Naive thymus-derived CD4-positive, alpha-beta T cell (primary cell): ENCODE measurements at regions not wholly inside any gene's neighbourhood (a gene's known extent, or its start where the extent isn't known, plus 50 kb on each side); places are given as distances from the start of the nearest gene placed in this dataset.

Experiments used
- ATAC-seq: fragments of 150-1000 bp; cut with Tn5 transposase; 2 replicates; pipeline ENCODE4 v1.10.0; 2021; ENCODE audit warnings: mild to moderate bottlenecking, moderate library complexity
- CTCF ChIA-PET: fragments of 350-600 bp; sonication (Branson Sonifier 250); formaldehyde crosslinking; loops from one replicate; lab custom pipeline; 2021; ENCODE audit warnings: antibody characterized with exemption; lab: Charles Lee
- POLR2A ChIA-PET: fragments of 350-600 bp; sonication (Branson Sonifier 250); formaldehyde crosslinking; loops from one replicate; lab custom pipeline; 2021; ENCODE audit warnings: antibody characterized with exemption, inconsistent platforms; lab: Charles Lee
- DNase-seq, 9 donors: peaks; one replicate each; pipeline versions ENCODE4 v3.0.0 to v3.0.0-alpha.2; 2020 to 2022; ENCODE audit warnings: mixed read lengths in 1 of 9
- H3K27ac ChIP-seq: one replicate; pipeline ENCODE4 v1.7.0; 2013; ENCODE audit warnings: mild to moderate bottlenecking, low read depth, low read length, moderate library complexity
- H3K27me3 ChIP-seq, 2 donors: one replicate each; pipeline ENCODE4 v1.7.0; 2013; ENCODE audit warnings: low read length in 2 of 2, mild to moderate bottlenecking in 2 of 2, moderate library complexity in 2 of 2; ENCODE audit not compliant: control insufficient read depth in 2 of 2, insufficient read depth in 2 of 2
- H3K36me3 ChIP-seq, 3 experiments: 1 replicate in 2 of 3; 2 replicates in 1 of 3; pipeline ENCODE4 v1.7.0; 2013; ENCODE audit warnings: low read length in 3 of 3, mild to moderate bottlenecking in 3 of 3, moderate library complexity in 1 of 3; ENCODE audit not compliant: insufficient read depth in 3 of 3, control insufficient read depth in 2 of 3
- H3K4me1 ChIP-seq, 2 donors: one replicate each; pipeline ENCODE4 v1.7.0; 2013; ENCODE audit warnings: low read length in 2 of 2, mild to moderate bottlenecking in 2 of 2, moderate library complexity in 1 of 2; ENCODE audit not compliant: control insufficient read depth in 2 of 2, insufficient read depth in 2 of 2
- H3K4me3 ChIP-seq: 2 replicates; pipeline ENCODE4 v1.7.0; 2013; ENCODE audit warnings: mild to moderate bottlenecking, low read length
- H3K9me3 ChIP-seq, 3 experiments: 1 replicate in 2 of 3; 2 replicates in 1 of 3; pipeline ENCODE4 v1.7.0; 2013; ENCODE audit warnings: low read length in 3 of 3; ENCODE audit not compliant: control insufficient read depth in 2 of 3
- H3K27ac Mint-ChIP-seq, 9 donors: one replicate each; pipeline ENCODE4 v1.8.0; 2020 to 2022; ENCODE audit warnings: mixed read lengths in 9 of 9, mild to moderate bottlenecking in 8 of 9, moderate library complexity in 5 of 9, inconsistent platforms in 2 of 9
- H3K27me3 Mint-ChIP-seq, 5 donors: one replicate each; pipeline ENCODE4 v1.8.0; 2021 to 2022; ENCODE audit warnings: mixed read lengths in 5 of 5, mild to moderate bottlenecking in 1 of 5
- H3K36me3 Mint-ChIP-seq, 5 donors: one replicate each; pipeline ENCODE4 v1.8.0; 2020 to 2022; ENCODE audit warnings: mixed read lengths in 5 of 5, mild to moderate bottlenecking in 3 of 5, inconsistent platforms in 1 of 5
- H3K4me1 Mint-ChIP-seq, 7 donors: one replicate each; pipeline ENCODE4 v1.8.0; 2020 to 2022; ENCODE audit warnings: mixed read lengths in 7 of 7, mild to moderate bottlenecking in 3 of 7, inconsistent platforms in 1 of 7
- H3K4me3 Mint-ChIP-seq, 10 donors: one replicate each; pipeline ENCODE4 v1.8.0; 2020 to 2022; ENCODE audit warnings: mild to moderate bottlenecking in 10 of 10, mixed read lengths in 10 of 10, moderate library complexity in 6 of 10, inconsistent platforms in 2 of 10
- H3K9me3 Mint-ChIP-seq, 11 donors: one replicate each; pipeline ENCODE4 v1.8.0; 2020 to 2022; ENCODE audit warnings: mixed read lengths in 11 of 11, mild to moderate bottlenecking in 4 of 11, inconsistent platforms in 1 of 11, moderate library complexity in 1 of 11
- intact Hi-C, 2 donors: fragments of 100-400 bp; cut with micrococcal nuclease; formaldehyde crosslinking; loops; one replicate each; pipeline ENCODE4 v1.15.1; 2023

GRCh38 chr13:34021619-34022018, 203.7 kb downstream of the RFC3 start:
- H3K27ac ChIP-seq, result no peak overlapping the region
- no peaks in the 10 kb centered on the region for H3K27me3 ChIP-seq
- Mint-ChIP-seq H3K4me1 (no peaks in the 10 kb centered on the region), H3K27me3 (peaks cover 0 to 11% (median 9%) of the 10 kb centered on the region in 5 donors), H3K4me3 (no peak overlapping the region), H3K36me3 (peaks cover 0 to 6% (median 0%) of the 10 kb centered on the region in 5 donors), H3K9me3 (peaks cover 9 to 32% (median 16%) of the 10 kb centered on the region in 11 donors), H3K27ac (no peak overlapping the region)
- ATAC-seq (no peak), DNase-seq (no peak)
- CTCF ChIA-PET, result no interaction called here
- H3K9me3 ChIP-seq, result peaks cover 0 to 3% (median 0%) of the 10 kb centered on the region in 3 experiments
- no peaks in the 10 kb centered on the region for H3K36me3 ChIP-seq
- POLR2A ChIA-PET, result no interaction called here
- H3K4me1 ChIP-seq, result no peaks in the 10 kb centered on the region
- intact Hi-C loops, result no loop called here
- no peak overlapping the region for H3K4me3 ChIP-seq

- H3K27me3 Mint-ChIP-seq, result peaks cover 0 to 15% (median 5%) of the 10 kb centered on the region in 5 donors
- Histone ChIP-seq H3K4me1 (no peaks in the 10 kb centered on the region), H3K36me3 (no peaks in the 10 kb centered on the region), H3K9me3 (peaks cover 0 to 5% (median 3%) of the 10 kb centered on the region in 3 experiments), H3K4me3 (no peak overlapping the region), H3K27me3 (no peaks in the 10 kb centered on the region), H3K27ac (no peak overlapping the region)
- ChIA-PET POLR2A (no interaction called here), CTCF (no interaction called here)
- H3K9me3 Mint-ChIP-seq, result peaks cover 11 to 31% (median 22%) of the 10 kb centered on the region in 11 donors
- H3K4me3 Mint-ChIP-seq, result no peak overlapping the region
- no peak overlapping the region for H3K27ac Mint-ChIP-seq
- no peak for ATAC-seq
- intact Hi-C loops, result no loop called here
- no peaks in the 10 kb centered on the region for H3K4me1 Mint-ChIP-seq
- no peak for DNase-seq
- peaks cover 0 to 6% (median 4%) of the 10 kb centered on the region in 5 donors for H3K36me3 Mint-ChIP-seq
Measured at GRCh38 chr13:34025746-34026145, 207.8 kb downstream of the RFC3 start.

GRCh38 chr13:34026308-34026707, 208.4 kb downstream of the RFC3 start:
- H3K9me3 Mint-ChIP-seq, result peaks cover 9 to 31% (median 19%) of the 10 kb centered on the region in 11 donors

GRCh38 chr13:34028496-34029442, 210.8 kb downstream of the RFC3 start:
- POLR2A ChIA-PET, result no interaction called here
- Histone ChIP-seq H3K4me1 (no peaks in the 10 kb centered on the region), H3K27ac (no peak overlapping the region), H3K9me3 (peaks cover 0 to 5% (median 0%) of the 10 kb centered on the region in 3 experiments), H3K36me3 (no peaks in the 10 kb centered on the region), H3K4me3 (no peak overlapping the region), H3K27me3 (no peaks in the 10 kb centered on the region)
- ATAC-seq, result no peak
- Mint-ChIP-seq H3K27me3 (peaks cover 0 to 15% (median 5%) of the 10 kb centered on the region in 5 donors), H3K4me1 (no peaks in the 10 kb centered on the region), H3K36me3 (peaks cover 0 to 4% (median 0%) of the 10 kb centered on the region in 5 donors), H3K4me3 (no peak overlapping the region), H3K27ac (no peak overlapping the region), H3K9me3 (peaks cover under 1 to 23% (median 10%) of the 10 kb centered on the region in 11 donors)
- DNase-seq, result no peak
- intact Hi-C loops, result no loop called here
- CTCF ChIA-PET, result no interaction called here

More at GRCh38 chr13:34026308-34026707, 208.4 kb downstream of the RFC3 start:
- no peak overlapping the region for H3K27ac ChIP-seq
- POLR2A ChIA-PET, result no interaction called here
- peaks cover 0 to 15% (median 5%) of the 10 kb centered on the region in 5 donors for H3K27me3 Mint-ChIP-seq
- intact Hi-C loops, result no loop called here
- H3K9me3 ChIP-seq, result peaks cover 0 to 5% (median 3%) of the 10 kb centered on the region in 3 experiments
- DNase-seq (no peak), ATAC-seq (no peak)
- H3K4me1 Mint-ChIP-seq, result no peaks in the 10 kb centered on the region
- no peaks in the 10 kb centered on the region for H3K36me3 ChIP-seq
- CTCF ChIA-PET, result no interaction called here
- no peak overlapping the region for H3K4me3 Mint-ChIP-seq
- H3K4me1 ChIP-seq, result no peaks in the 10 kb centered on the region
- H3K27ac Mint-ChIP-seq, result no peak overlapping the region
- no peaks in the 10 kb centered on the region for H3K27me3 ChIP-seq
- peaks cover 0 to 6% (median 4%) of the 10 kb centered on the region in 5 donors for H3K36me3 Mint-ChIP-seq
- no peak overlapping the region for H3K4me3 ChIP-seq

- Histone ChIP-seq H3K36me3 (no peaks in the 10 kb centered on the region), H3K4me3 (no peak overlapping the region), H3K9me3 (peaks cover 0 to 5% (median 0%) of the 10 kb centered on the region in 3 experiments), H3K27me3 (no peaks in the 10 kb centered on the region), H3K27ac (no peak overlapping the region), H3K4me1 (no peaks in the 10 kb centered on the region)
- Mint-ChIP-seq H3K36me3 (peaks cover 0 to 4% (median 0%) of the 10 kb centered on the region in 5 donors), H3K4me1 (no peaks in the 10 kb centered on the region), H3K27ac (no peak overlapping the region), H3K9me3 (peaks cover 0 to 27% (median 12%) of the 10 kb centered on the region in 11 donors), H3K27me3 (peaks cover 0 to 11% (median 5%) of the 10 kb centered on the region in 5 donors), H3K4me3 (no peak overlapping the region)
- ATAC-seq (no peak), DNase-seq (no peak)
- intact Hi-C loops, result no loop called here
- POLR2A ChIA-PET, result no interaction called here
- CTCF ChIA-PET, result no interaction called here
Measured at GRCh38 chr13:34030782-34031181, 212.8 kb downstream of the RFC3 start.

- Mint-ChIP-seq H3K4me3 (no peak overlapping the region), H3K4me1 (no peaks in the 10 kb centered on the region), H3K9me3 (peaks cover 0 to 25% (median 11%) of the 10 kb centered on the region in 11 donors), H3K36me3 (peaks cover 0 to 4% (median 0%) of the 10 kb centered on the region in 5 donors), H3K27me3 (peaks cover 0 to 15% (median 6%) of the 10 kb centered on the region in 5 donors), H3K27ac (no peak overlapping the region)
- DNase-seq, result no peak
- CTCF ChIA-PET, result no interaction called here
- H3K36me3 ChIP-seq, result no peaks in the 10 kb centered on the region
- no peaks in the 10 kb centered on the region for H3K4me1 ChIP-seq
- H3K9me3 ChIP-seq, result peaks cover 0 to 5% (median 0%) of the 10 kb centered on the region in 3 experiments
- no peak overlapping the region for H3K27ac ChIP-seq
- H3K27me3 ChIP-seq, result no peaks in the 10 kb centered on the region
- intact Hi-C loops, result loop anchor here in 1 of 2 donors (1.0 kb wide), 1 partner anchor 9 kb away; no protein-coding TSS in a partner anchor
- H3K4me3 ChIP-seq, result no peak overlapping the region
- POLR2A ChIA-PET, result no interaction called here
- no peak for ATAC-seq
Measured at GRCh38 chr13:34031610-34032009, 213.7 kb downstream of the RFC3 start.
